H1 (cell line): ENCODE measurements at regions not wholly inside any gene's neighbourhood (a gene's known extent, or its start where the extent isn't known, plus 50 kb on each side); places are given as distances from the start of the nearest gene placed in this dataset.

ENCODE experiments used
- CTCF ChIA-PET: fragments of 300-600 bp; sonication (Branson Sonifier 250); formaldehyde crosslinking; loops from one replicate; lab custom pipeline; 2021; ENCODE audit not compliant: partially characterized antibody; lab: Charles Lee
- POLR2A ChIA-PET: fragments of 300-600 bp; sonication (Branson Sonifier 250); formaldehyde crosslinking; loops from one replicate; lab custom pipeline; 2021; ENCODE audit warnings: inconsistent platforms; ENCODE audit not compliant: partially characterized antibody; lab: Charles Lee
- DNase-seq, 2 experiments: peaks; one replicate each; pipeline versions ENCODE4 v3.0.0 to v3.0.0-alpha.2; 2010 to 2022; ENCODE audit warnings: low spot score in 2 of 2, low read depth in 1 of 2, mixed read lengths in 1 of 2
- FAIRE-seq: peaks from 2 replicates; lab custom pipeline; 2011; peaks lifted over from hg19 to GRCh38; lab: Jason Lieb, UNC
- H2AFZ ChIP-seq: 2 replicates; pipeline ENCODE4 v1.8.1; 2012; ENCODE audit warnings: low read length, inconsistent platforms
- H2AK5ac ChIP-seq: 2 replicates; pipeline ENCODE4 v1.6.1; 2013; ENCODE audit warnings: low read depth, low read length
- H2BK120ac ChIP-seq: replicated peaks from 2 replicates; pipeline ENCODE3; 2013; ENCODE audit warnings: low read depth, low read length, inconsistent platforms
- H2BK12ac ChIP-seq: 2 replicates; pipeline ENCODE4 v1.6.1; 2013; ENCODE audit warnings: low read depth, low read length
- H2BK15ac ChIP-seq: 2 replicates; pipeline ENCODE4 v1.6.1; 2013; ENCODE audit warnings: low read length
- H2BK20ac ChIP-seq: 2 replicates; pipeline ENCODE4 v1.6.1; 2013; ENCODE audit warnings: low read length
- H2BK5ac ChIP-seq: 2 replicates; pipeline ENCODE4 v1.6.1; 2013; ENCODE audit warnings: low read depth, low read length
- H3K14ac ChIP-seq: 2 replicates; pipeline ENCODE4 v1.6.1; 2013; ENCODE audit warnings: inconsistent platforms; ENCODE audit not compliant: insufficient read length
- H3K18ac ChIP-seq: 2 replicates; pipeline ENCODE4 v1.6.1; 2013; ENCODE audit warnings: low read length; ENCODE audit errors: extremely low read depth
- H3K23ac ChIP-seq: 2 replicates; pipeline ENCODE4 v1.6.1; 2013; ENCODE audit warnings: inconsistent platforms; ENCODE audit not compliant: insufficient read length
- H3K23me2 ChIP-seq: 2 replicates; pipeline ENCODE4 v1.6.1; 2013; ENCODE audit warnings: low read depth, low read length
- H3K27ac ChIP-seq: 2 replicates; pipeline ENCODE4 v1.6.1; 2011; ENCODE audit warnings: low read depth, low read length, inconsistent platforms
- H3K27me3 ChIP-seq, 4 experiments: replicated peaks in 1 of 4; 1 replicate in 1 of 4; 2 replicates in 3 of 4; pipeline versions ENCODE4 v1.6.1 to v1.8.1; 2011 to 2013; ENCODE audit warnings: low read length in 3 of 4, mild to moderate bottlenecking in 3 of 4, inconsistent platforms in 2 of 4, mixed read lengths in 2 of 4, moderate library complexity in 1 of 4; ENCODE audit not compliant: control insufficient read depth in 3 of 4, insufficient read depth in 3 of 4; ENCODE audit errors: extremely low read depth in 1 of 4
- H3K36me3 ChIP-seq, 4 experiments: 2 replicates each; pipeline versions ENCODE4 v1.6.1 to v1.8.1; 2011 to 2013; ENCODE audit warnings: mild to moderate bottlenecking in 4 of 4, low read length in 3 of 4, moderate library complexity in 2 of 4, control low read depth in 1 of 4, inconsistent platforms in 1 of 4; ENCODE audit not compliant: insufficient read depth in 4 of 4, control insufficient read depth in 2 of 4
- H3K4ac ChIP-seq: replicated peaks from 2 replicates; pipeline ENCODE3; 2013; ENCODE audit warnings: low read length, low read depth, mixed read lengths, inconsistent platforms; ENCODE audit not compliant: insufficient read length
- H3K4me1 ChIP-seq, 4 experiments: replicated peaks in 1 of 4; 1 replicate in 1 of 4; 2 replicates in 3 of 4; pipeline versions ENCODE4 v1.6.1 to v1.8.1; 2011 to 2013; ENCODE audit warnings: low read length in 3 of 4, inconsistent platforms in 2 of 4, mixed read lengths in 1 of 4; ENCODE audit not compliant: insufficient read depth in 4 of 4, control insufficient read depth in 3 of 4
- H3K4me2 ChIP-seq, 2 experiments: 2 replicates each; pipeline versions ENCODE4 v1.6.1 to v1.8.1; 2011 to 2013; ENCODE audit warnings: low read depth in 2 of 2, low read length in 2 of 2, control low read depth in 1 of 2, inconsistent platforms in 1 of 2, mild to moderate bottlenecking in 1 of 2; ENCODE audit not compliant: insufficient read depth in 1 of 2
- H3K4me3 ChIP-seq, 4 experiments: fragments of 200-600, 300-600 bp in 1 of 4; sonication (generic), shearing (Covaris generic), sonication (Bioruptor Twin) in 1 of 4; 2 replicates each; pipeline versions ENCODE4 v1.5.1 to v1.8.1; 2011 to 2016; ENCODE audit warnings: low read length in 4 of 4, low read depth in 3 of 4, control low read depth in 2 of 4, inconsistent platforms in 2 of 4, mild to moderate bottlenecking in 2 of 4, mixed read lengths in 1 of 4, moderate library complexity in 1 of 4; ENCODE audit not compliant: insufficient read depth in 2 of 4; ENCODE audit errors: extremely low read depth in 1 of 4
- H3K56ac ChIP-seq: replicated peaks from 2 replicates; pipeline ENCODE3; 2013; ENCODE audit warnings: low read depth, mild to moderate bottlenecking, mixed read lengths, low read length, inconsistent platforms; ENCODE audit not compliant: insufficient read length
- H3K79me1 ChIP-seq: 2 replicates; pipeline ENCODE4 v1.6.1; 2013; ENCODE audit warnings: low read depth, low read length, control low read depth
- H3K79me2 ChIP-seq, 2 experiments: 2 replicates each; pipeline versions ENCODE4 v1.6.1 to v1.8.1; 2012 to 2013; ENCODE audit warnings: low read length in 2 of 2, mild to moderate bottlenecking in 2 of 2, inconsistent platforms in 1 of 2; ENCODE audit not compliant: insufficient read depth in 2 of 2, control insufficient read depth in 1 of 2
- H3K9ac ChIP-seq, 4 experiments: replicated peaks in 1 of 4; 1 replicate in 1 of 4; 2 replicates in 3 of 4; pipeline versions ENCODE4 v1.6.1 to v1.8.1; 2011 to 2013; ENCODE audit warnings: low read depth in 3 of 4, low read length in 3 of 4, control low read depth in 2 of 4, mild to moderate bottlenecking in 2 of 4, moderate library complexity in 2 of 4, inconsistent platforms in 1 of 4; ENCODE audit errors: extremely low read depth in 1 of 4
- H3K9me3 ChIP-seq, 2 experiments: 2 replicates each; pipeline versions ENCODE4 v1.6.1 to v1.8.1; 2012 to 2013; ENCODE audit warnings: mild to moderate bottlenecking in 2 of 2, moderate library complexity in 2 of 2, control low read depth in 1 of 2, inconsistent platforms in 1 of 2, low read depth in 1 of 2, low read length in 1 of 2, mixed read lengths in 1 of 2; ENCODE audit not compliant: insufficient read depth in 2 of 2
- H4K20me1 ChIP-seq, 2 experiments: replicated peaks in 1 of 2; 2 replicates each; pipeline versions ENCODE3 to v1.8.1; 2011 to 2013; ENCODE audit warnings: inconsistent platforms in 2 of 2, low read length in 2 of 2, mild to moderate bottlenecking in 1 of 2; ENCODE audit not compliant: insufficient read depth in 2 of 2, control insufficient read depth in 1 of 2
- H4K5ac ChIP-seq: 2 replicates; pipeline ENCODE4 v1.6.1; 2013; ENCODE audit warnings: low read length, low read depth, mixed read lengths, inconsistent platforms; ENCODE audit not compliant: insufficient read length
- H4K8ac ChIP-seq: 2 replicates; pipeline ENCODE4 v1.8.0; 2013; ENCODE audit warnings: mild to moderate bottlenecking, moderate library complexity, low read length, inconsistent platforms; ENCODE audit not compliant: insufficient read depth; ENCODE audit errors: extremely low read depth
- H4K91ac ChIP-seq: replicated peaks from 2 replicates; pipeline ENCODE3; 2013; ENCODE audit warnings: low read length, mixed read lengths, inconsistent platforms; ENCODE audit not compliant: insufficient read length
- CREB1 ChIP-seq: IDR thresholded peaks from 2 replicates; pipeline ENCODE4 v1.6.1; 2012; ENCODE audit warnings: inconsistent platforms
- CTBP2 ChIP-seq: IDR thresholded peaks from 2 replicates; pipeline ENCODE4 v1.7.0; 2011; ENCODE audit warnings: borderline replicate concordance, mild to moderate bottlenecking, moderate library complexity, mixed read lengths, low read length; ENCODE audit not compliant: insufficient read depth, insufficient read length
- EGR1 ChIP-seq: IDR thresholded peaks from 2 replicates; pipeline ENCODE4 v1.6.1; 2011; ENCODE audit warnings: low read depth, low read length, borderline replicate concordance
- FOSL1 ChIP-seq: IDR thresholded peaks from 2 replicates; pipeline ENCODE4 v1.6.1; 2011; ENCODE audit warnings: mild to moderate bottlenecking, low read depth, low read length, moderate library complexity; ENCODE audit not compliant: insufficient read depth
- HDAC2 ChIP-seq, 2 experiments: fragments of 300-600 bp in 1 of 2; sonication (generic) in 1 of 2; IDR thresholded peaks; 2 replicates each; pipeline ENCODE4 v1.6.1; 2011 to 2012; ENCODE audit warnings: low read depth in 2 of 2, low read length in 2 of 2, mild to moderate bottlenecking in 2 of 2, moderate library complexity in 2 of 2, borderline replicate concordance in 1 of 2, inconsistent platforms in 1 of 2
- JUND ChIP-seq: IDR thresholded peaks from 2 replicates; pipeline ENCODE4 v1.6.1; 2011; ENCODE audit warnings: mild to moderate bottlenecking, improper control_type of control experiment, low read length
- KDM1A ChIP-seq: fragments of 200-600, 300-600 bp; sonication (generic); IDR thresholded peaks from 2 replicates; pipeline ENCODE4 v1.7.1; 2016; ENCODE audit warnings: mild to moderate bottlenecking, low read length, borderline replicate concordance
- KDM4A ChIP-seq: IDR thresholded peaks from one replicate; pipeline ENCODE4 v1.7.1; 2012; ENCODE audit warnings: low read depth, mild to moderate bottlenecking, moderate library complexity, low read length, inconsistent platforms; ENCODE audit not compliant: severe bottlenecking
- MAFK ChIP-seq: IDR thresholded peaks from 2 replicates; pipeline ENCODE4 v1.6.1; 2012; ENCODE audit warnings: low read depth, mild to moderate bottlenecking, improper control_type of control experiment, low read length
- SIX5 ChIP-seq: IDR thresholded peaks from 2 replicates; pipeline ENCODE4 v1.6.1; 2011; ENCODE audit warnings: mild to moderate bottlenecking, low read depth, low read length
- TAF1 ChIP-seq: IDR thresholded peaks from 2 replicates; pipeline ENCODE4 v1.6.1; 2011; ENCODE audit warnings: mild to moderate bottlenecking, low read depth, low read length
- WGBS, 2 experiments: shearing (Covaris generic) in 1 of 2; methylation state at CpG; one replicate each; pipeline versions ENCODE4 v1.1.6 to v1.1.7; 2013 to 2015; ENCODE audit warnings: low lambda C conversion rate in 2 of 2, mixed read lengths in 2 of 2, inconsistent platforms in 1 of 2, low coverage in 1 of 2, missing lambda C conversion rate in 1 of 2; ENCODE audit not compliant: insufficient replicate concordance in 2 of 2, insufficient coverage in 1 of 2, insufficient read length in 1 of 2; ENCODE audit errors: extremely low coverage in 1 of 2, missing lambda C conversion rate in 1 of 2; 5-methylcytosine and 5-hydroxymethylcytosine counted together

GRCh38 chr11:131203040-131203439 is 167.4 kb upstream of the NTM start:
- H2BK5ac ChIP-seq: no peak overlapping the region
- no peaks in the 10 kb centered on the region for H3K79me2 ChIP-seq
- ChIA-PET POLR2A (interaction anchor here (1.1 kb wide), 1 partner anchor 12 kb away, joined by 4 read pairs; no protein-coding TSS in a partner anchor), CTCF (interaction anchor here (2.0 kb wide), 1 partner anchor 14 kb away, joined by 5 read pairs; no protein-coding TSS in a partner anchor)
- no peak for FAIRE-seq
- H3K27ac ChIP-seq: no peak overlapping the region
- no peaks in the 10 kb centered on the region; a peak in 1 of 7 replicates for H3K4me1 ChIP-seq
- no peak overlapping the region for H3K4me2 ChIP-seq
- H3K9ac ChIP-seq: no peak overlapping the region
- H2AK5ac ChIP-seq: no peak overlapping the region
- no peak overlapping the region for H3K14ac ChIP-seq
- H4K8ac ChIP-seq: no peak overlapping the region
- no peak overlapping the region for H4K5ac ChIP-seq
- no peak overlapping the region for H4K91ac ChIP-seq
- no peak overlapping the region for H3K4ac ChIP-seq
- no peaks in the 10 kb centered on the region for H3K79me1 ChIP-seq
- H3K18ac ChIP-seq: no peak overlapping the region
- WGBS, 2 experiments: 85% methylated on average over 1 of the region's 1 CpG; no CpG with 5 or more reads in 1 of the 2 experiments
- H4K20me1 ChIP-seq: no peaks in the 10 kb centered on the region
- H3K36me3 ChIP-seq: no peaks in the 10 kb centered on the region
- H3K9me3 ChIP-seq: no peaks in the 10 kb centered on the region
- H3K23ac ChIP-seq: no peak overlapping the region
- DNase-seq: no peak
- H2BK20ac ChIP-seq: no peak overlapping the region
- H3K23me2 ChIP-seq: no peaks in the 10 kb centered on the region
- no peak overlapping the region for H2AFZ ChIP-seq
- H2BK120ac ChIP-seq: no peak overlapping the region
- H3K27me3 ChIP-seq: no peaks in the 10 kb centered on the region
- no peak overlapping the region for H3K4me3 ChIP-seq
- no peak overlapping the region for H2BK15ac ChIP-seq
- H2BK12ac ChIP-seq: no peak overlapping the region
- H3K56ac ChIP-seq: no peak overlapping the region
- TF ChIP-seq TAF1 (no peak), SIX5 (no peak), JUND (no peak), KDM1A (no peak), CREB1 (no peak), EGR1 (no peak), FOSL1 (no peak), CTBP2 (no peak), MAFK (no peak), HDAC2 (IDR thresholded peaks at IDR 0.05; ENCODE audit: borderline replicate concordance in 1 of 2, low read depth in 2 of 2, low read length in 2 of 2) (no peak), KDM4A (no peak)
